Mesendoderm (in vitro differentiated cells): ENCODE measurements at regions not wholly inside any gene's neighbourhood (a gene's known extent, or its start where the extent isn't known, plus 50 kb on each side); places are given as distances from the start of the nearest gene placed in this dataset.

Experiments
- DNase-seq: peaks from one replicate; pipeline ENCODE4 v3.0.0; 2013
- H2AK5ac ChIP-seq: 2 replicates; pipeline ENCODE4 v1.6.1; 2013; ENCODE audit warnings: low read length, inconsistent platforms
- H2BK120ac ChIP-seq: 2 replicates; pipeline ENCODE4 v1.6.1; 2013; ENCODE audit warnings: low read depth, mild to moderate bottlenecking, low read length, moderate library complexity, mixed read lengths
- H2BK15ac ChIP-seq: replicated peaks from 2 replicates; pipeline ENCODE4 v1.6.1; 2013; ENCODE audit warnings: low read depth, mild to moderate bottlenecking, moderate library complexity
- H2BK5ac ChIP-seq: 2 replicates; pipeline ENCODE4 v1.6.1; 2013; ENCODE audit warnings: low read length, inconsistent platforms
- H3K18ac ChIP-seq: 2 replicates; pipeline ENCODE4 v1.6.1; 2013; ENCODE audit warnings: mild to moderate bottlenecking, low read length, mixed read lengths
- H3K23ac ChIP-seq: one replicate; pipeline ENCODE4 v1.6.1; 2013; ENCODE audit warnings: low read length
- H3K27ac ChIP-seq: 2 replicates; pipeline ENCODE4 v1.5.1; 2013; ENCODE audit warnings: low read depth, mild to moderate bottlenecking, inconsistent platforms, low read length, moderate library complexity
- H3K27me3 ChIP-seq: 2 replicates; pipeline ENCODE4 v1.6.1; 2013; ENCODE audit warnings: low read length, control low read depth, mild to moderate bottlenecking, inconsistent platforms; ENCODE audit not compliant: insufficient read depth, poor library complexity
- H3K36me3 ChIP-seq: 2 replicates; pipeline ENCODE4 v1.6.1; 2013; ENCODE audit warnings: low read length, inconsistent platforms; ENCODE audit not compliant: control insufficient read depth, insufficient read depth
- H3K4ac ChIP-seq: one replicate; pipeline ENCODE4 v1.6.1; 2013; ENCODE audit warnings: low read depth, mild to moderate bottlenecking, low read length, moderate library complexity
- H3K4me1 ChIP-seq: 2 replicates; pipeline ENCODE4 v1.6.1; 2013; ENCODE audit warnings: low read depth, low read length, inconsistent platforms; ENCODE audit not compliant: control insufficient read depth
- H3K4me2 ChIP-seq: 2 replicates; pipeline ENCODE4 v1.6.1; 2013; ENCODE audit warnings: low read length
- H3K4me3 ChIP-seq: 2 replicates; pipeline ENCODE4 v1.5.1; 2013; ENCODE audit warnings: mild to moderate bottlenecking, low read length
- H3K56ac ChIP-seq: one replicate; pipeline ENCODE4 v1.6.1; 2013; ENCODE audit warnings: low read length
- H3K79me1 ChIP-seq: 2 replicates; pipeline ENCODE4 v1.6.1; 2013; ENCODE audit warnings: low read length, inconsistent platforms
- H3K79me2 ChIP-seq: 2 replicates; pipeline ENCODE4 v1.6.1; 2013; ENCODE audit warnings: mild to moderate bottlenecking, low read length; ENCODE audit not compliant: control insufficient read depth, insufficient read depth
- H3K9ac ChIP-seq: 2 replicates; pipeline ENCODE4 v1.6.1; 2013; ENCODE audit warnings: low read length, inconsistent platforms
- H4K5ac ChIP-seq: one replicate; pipeline ENCODE4 v1.6.1; 2013; ENCODE audit warnings: low read length
- H4K8ac ChIP-seq: one replicate; pipeline ENCODE4 v1.6.1; 2013; ENCODE audit warnings: low read depth, mild to moderate bottlenecking, control low read depth, low read length, moderate library complexity
- WGBS: extraction: QIAGEN DNeasy Blood & Tissue Kit; methylation state at CpG from one replicate; pipeline ENCODE4 v1.1.7; 2013; ENCODE audit warnings: low lambda C conversion rate, missing lambda C conversion rate; ENCODE audit not compliant: insufficient coverage; ENCODE audit errors: extremely low coverage; 5-methylcytosine and 5-hydroxymethylcytosine counted together

- no peak overlapping the region for H2BK15ac ChIP-seq
- no peak overlapping the region for H3K4ac ChIP-seq
- no peak overlapping the region for H3K4me2 ChIP-seq
- no CpG with 5 or more reads among the region's 4 CpGs for WGBS
- H4K5ac ChIP-seq: no peak overlapping the region
- no peak for DNase-seq
- H3K27me3 ChIP-seq: no peaks in the 10 kb centered on the region
- H2AK5ac ChIP-seq: no peak overlapping the region
- H3K79me2 ChIP-seq: no peaks in the 10 kb centered on the region
- H3K36me3 ChIP-seq: no peaks in the 10 kb centered on the region
- H4K8ac ChIP-seq: no peak overlapping the region
- no peak overlapping the region for H3K56ac ChIP-seq
- H3K23ac ChIP-seq: no peak overlapping the region
- no peak overlapping the region for H3K18ac ChIP-seq
- no peaks in the 10 kb centered on the region for H3K79me1 ChIP-seq
- H2BK5ac ChIP-seq: no peak overlapping the region
- peaks cover 2% of the 10 kb centered on the region for H3K4me1 ChIP-seq
- H2BK120ac ChIP-seq: no peak overlapping the region
- H3K4me3 ChIP-seq: no peak overlapping the region
- H3K27ac ChIP-seq: no peak overlapping the region
- H3K9ac ChIP-seq: no peak overlapping the region
Measured at GRCh38 chr6:156449128-156449527, 328.1 kb upstream of the ARID1B start.

GRCh38 chr6:156448579-156448978 is 328.6 kb upstream of the ARID1B start:
- H4K8ac ChIP-seq: no peak overlapping the region

GRCh38 chr6:156440688-156441087 is 336.5 kb upstream of the ARID1B start:
- no peak overlapping the region for H4K8ac ChIP-seq
- no peak overlapping the region for H3K18ac ChIP-seq
- H2BK120ac ChIP-seq: no peak overlapping the region
- no peak overlapping the region for H3K4me3 ChIP-seq
- no peaks in the 10 kb centered on the region for H3K27me3 ChIP-seq
- no peak overlapping the region for H3K4ac ChIP-seq
- H3K79me2 ChIP-seq: no peaks in the 10 kb centered on the region
- no peak overlapping the region for H2BK5ac ChIP-seq
- no peak overlapping the region for H2AK5ac ChIP-seq
- H3K4me2 ChIP-seq: no peak overlapping the region
- WGBS: no CpG with 5 or more reads among the region's 2 CpGs
- no peaks in the 10 kb centered on the region for H3K4me1 ChIP-seq
- H3K79me1 ChIP-seq: no peaks in the 10 kb centered on the region
- H3K23ac ChIP-seq: no peak overlapping the region
- H3K27ac ChIP-seq: no peak overlapping the region
- no peak overlapping the region for H4K5ac ChIP-seq
- H3K36me3 ChIP-seq: no peaks in the 10 kb centered on the region
- H3K56ac ChIP-seq: no peak overlapping the region
- no peak for DNase-seq
- H2BK15ac ChIP-seq: no peak overlapping the region
- H3K9ac ChIP-seq: no peak overlapping the region

More at GRCh38 chr6:156448579-156448978, 328.6 kb upstream of the ARID1B start:
- Histone ChIP-seq H2BK5ac (no peak overlapping the region), H3K27ac (no peak overlapping the region), H3K27me3 (no peaks in the 10 kb centered on the region), H3K4me2 (no peak overlapping the region), H2BK120ac (no peak overlapping the region), H3K79me2 (no peaks in the 10 kb centered on the region), H2AK5ac (no peak overlapping the region), H3K79me1 (no peaks in the 10 kb centered on the region), H3K18ac (no peak overlapping the region), H3K56ac (no peak overlapping the region), H3K23ac (no peak overlapping the region), H3K4me1 (peaks cover 2% of the 10 kb centered on the region), H2BK15ac (no peak overlapping the region), H4K5ac (no peak overlapping the region), H3K4me3 (no peak overlapping the region), H3K36me3 (no peaks in the 10 kb centered on the region), H3K9ac (no peak overlapping the region), H3K4ac (no peak overlapping the region)
- no CpG with 5 or more reads among the region's 1 CpG for WGBS
- no peak for DNase-seq

GRCh38 chr6:156438350-156438923 is 338.7 kb upstream of the ARID1B start:
- H4K5ac ChIP-seq: no peak overlapping the region
- no peak overlapping the region for H3K4me2 ChIP-seq
- H3K4ac ChIP-seq: no peak overlapping the region
- H2BK120ac ChIP-seq: no peak overlapping the region
- H3K79me2 ChIP-seq: no peaks in the 10 kb centered on the region
- no peak for DNase-seq
- H3K18ac ChIP-seq: no peak overlapping the region
- H3K27ac ChIP-seq: no peak overlapping the region
- WGBS: no CpG with 5 or more reads among the region's 10 CpGs
- no peak overlapping the region for H2BK15ac ChIP-seq
- H3K79me1 ChIP-seq: no peaks in the 10 kb centered on the region
- no peaks in the 10 kb centered on the region for H3K27me3 ChIP-seq
- H3K56ac ChIP-seq: no peak overlapping the region
- H3K4me1 ChIP-seq: no peaks in the 10 kb centered on the region
- no peaks in the 10 kb centered on the region for H3K36me3 ChIP-seq
- H3K23ac ChIP-seq: no peak overlapping the region
- no peak overlapping the region for H3K4me3 ChIP-seq
- no peak overlapping the region for H3K9ac ChIP-seq
- H2AK5ac ChIP-seq: no peak overlapping the region
- H2BK5ac ChIP-seq: no peak overlapping the region
- no peak overlapping the region for H4K8ac ChIP-seq

GRCh38 chr6:156437121-156437879 is 339.9 kb upstream of the ARID1B start:
- Histone ChIP-seq H2BK5ac (no peak overlapping the region), H3K79me1 (no peaks in the 10 kb centered on the region), H3K4me3 (no peak overlapping the region), H3K18ac (no peak overlapping the region), H4K5ac (no peak overlapping the region), H3K27me3 (no peaks in the 10 kb centered on the region), H3K27ac (no peak overlapping the region), H3K79me2 (no peaks in the 10 kb centered on the region), H3K4ac (no peak overlapping the region), H2BK15ac (no peak overlapping the region), H2AK5ac (no peak overlapping the region), H3K4me1 (no peaks in the 10 kb centered on the region), H2BK120ac (no peak overlapping the region), H3K23ac (no peak overlapping the region), H3K56ac (no peak overlapping the region), H3K4me2 (no peak overlapping the region), H3K36me3 (no peaks in the 10 kb centered on the region), H3K9ac (no peak overlapping the region), H4K8ac (no peak overlapping the region)
- DNase-seq: no peak
- no CpG with 5 or more reads among the region's 11 CpGs for WGBS
